Breast epithelium (tissue), 4 donors: ENCODE measurements at regions not wholly inside any gene's neighbourhood (a gene's known extent, or its start where the extent isn't known, plus 50 kb on each side); places are given as distances from the start of the nearest gene placed in this dataset.
A peak's percentile ranks its signal among the peaks of the same experiment; 100 is the strongest.

ENCODE experiments used
- DNase-seq, 2 donors: peaks; one replicate each; pipeline ENCODE4 v3.0.0-alpha.2; 2019; ENCODE audit warnings: low spot score in 2 of 2
- H3K27ac ChIP-seq, 2 donors: fragments of 200-600 bp; sonication (generic) in 1 of 2; one replicate each; pipeline ENCODE4 v1.5.1; 2016 to 2019; ENCODE audit warnings: mild to moderate bottlenecking in 1 of 2
- H3K27me3 ChIP-seq, 2 donors: fragments of 200-600 bp; sonication (generic) in 1 of 2; one replicate each; pipeline versions ENCODE4 v1.5.1 to v1.6.0; 2017 to 2019; ENCODE audit warnings: control low read depth in 1 of 2, mild to moderate bottlenecking in 1 of 2
- H3K36me3 ChIP-seq: fragments of 200-600 bp; one replicate; pipeline ENCODE4 v1.5.1; 2019
- H3K4me1 ChIP-seq, 2 donors: fragments of 200-600 bp; sonication (generic); one replicate each; pipeline ENCODE4 v1.5.1; 2016 to 2019; ENCODE audit warnings: control low read depth in 1 of 2
- H3K4me3 ChIP-seq, 3 donors: fragments of 200-600 bp; sonication (generic); 1 replicate in 2 of 3; 2 replicates in 1 of 3; pipeline ENCODE4 v1.5.1; 2016 to 2019; ENCODE audit warnings: mild to moderate bottlenecking in 3 of 3, moderate library complexity in 2 of 3
- H3K9me3 ChIP-seq, 2 donors: fragments of 200-600 bp; sonication (generic) in 1 of 2; one replicate each; pipeline ENCODE4 v1.5.1; 2016 to 2019; ENCODE audit warnings: control low read depth in 1 of 2
- POLR2A ChIP-seq: fragments of 450-650 bp; IDR thresholded peaks from one replicate; pipeline ENCODE4 v1.6.1; 2016; ENCODE audit warnings: antibody characterized with exemption, mild to moderate bottlenecking, moderate library complexity
- POLR2AphosphoS5 ChIP-seq, 3 donors: sonication (generic); formaldehyde crosslinking; IDR thresholded peaks; one replicate each; pipeline ENCODE4 v1.6.1; 2017; ENCODE audit warnings: antibody characterized with exemption in 3 of 3
- intact Hi-C: fragments of 100-400 bp; cut with DNase I; formaldehyde crosslinking; loops from one replicate; pipeline ENCODE4 v1.15.1; 2023; ENCODE audit warnings: low total_unique reads
- TF ChIP-seq, protein P1 (sequence below), 3 donors: fragments of 450-650 bp; IDR thresholded peaks; one replicate each; pipeline ENCODE4 v1.5.1; 2016 to 2017; ENCODE audit warnings: antibody characterized with exemption in 3 of 3, mild to moderate bottlenecking in 3 of 3, moderate library complexity in 3 of 3

DNA sequence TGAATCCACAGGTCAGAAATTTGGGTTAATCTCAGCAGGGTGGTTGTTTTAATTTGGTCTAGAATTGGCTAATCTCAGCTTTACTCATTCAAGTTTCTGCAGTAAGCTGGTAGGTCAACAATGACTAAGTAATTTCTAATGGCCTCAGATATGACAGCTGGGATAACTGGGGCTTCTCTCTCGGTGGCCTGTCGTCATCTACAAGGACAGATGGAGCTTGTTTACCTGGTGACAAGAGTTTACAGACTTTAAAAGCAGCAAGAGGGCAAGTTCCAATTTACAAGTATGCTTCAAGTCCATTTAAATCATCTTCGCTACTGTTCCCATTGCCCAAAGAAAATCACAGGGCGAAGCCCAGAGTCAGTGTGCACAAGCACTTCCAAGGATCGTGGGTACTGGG is 453.9 kb downstream of the PDHA2 start:
- Histone ChIP-seq H3K36me3 (no peaks in the 10 kb centered on the region), H3K27me3 (no peaks in the 10 kb centered on the region), H3K4me1 (no peaks in the 10 kb centered on the region), H3K4me3 (no peak overlapping the region), H3K9me3 (no peaks in the 10 kb centered on the region), H3K27ac (no peak overlapping the region)
- no peak for DNase-seq
- TF ChIP-seq POLR2A (no peak), POLR2AphosphoS5 (IDR thresholded peaks at IDR 0.05) (no peak)
- TF ChIP-seq, protein P1, sequence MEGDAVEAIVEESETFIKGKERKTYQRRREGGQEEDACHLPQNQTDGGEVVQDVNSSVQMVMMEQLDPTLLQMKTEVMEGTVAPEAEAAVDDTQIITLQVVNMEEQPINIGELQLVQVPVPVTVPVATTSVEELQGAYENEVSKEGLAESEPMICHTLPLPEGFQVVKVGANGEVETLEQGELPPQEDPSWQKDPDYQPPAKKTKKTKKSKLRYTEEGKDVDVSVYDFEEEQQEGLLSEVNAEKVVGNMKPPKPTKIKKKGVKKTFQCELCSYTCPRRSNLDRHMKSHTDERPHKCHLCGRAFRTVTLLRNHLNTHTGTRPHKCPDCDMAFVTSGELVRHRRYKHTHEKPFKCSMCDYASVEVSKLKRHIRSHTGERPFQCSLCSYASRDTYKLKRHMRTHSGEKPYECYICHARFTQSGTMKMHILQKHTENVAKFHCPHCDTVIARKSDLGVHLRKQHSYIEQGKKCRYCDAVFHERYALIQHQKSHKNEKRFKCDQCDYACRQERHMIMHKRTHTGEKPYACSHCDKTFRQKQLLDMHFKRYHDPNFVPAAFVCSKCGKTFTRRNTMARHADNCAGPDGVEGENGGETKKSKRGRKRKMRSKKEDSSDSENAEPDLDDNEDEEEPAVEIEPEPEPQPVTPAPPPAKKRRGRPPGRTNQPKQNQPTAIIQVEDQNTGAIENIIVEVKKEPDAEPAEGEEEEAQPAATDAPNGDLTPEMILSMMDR (IDR thresholded peaks at IDR 0.05): no peak
- intact Hi-C loops: no loop called here

DNA sequence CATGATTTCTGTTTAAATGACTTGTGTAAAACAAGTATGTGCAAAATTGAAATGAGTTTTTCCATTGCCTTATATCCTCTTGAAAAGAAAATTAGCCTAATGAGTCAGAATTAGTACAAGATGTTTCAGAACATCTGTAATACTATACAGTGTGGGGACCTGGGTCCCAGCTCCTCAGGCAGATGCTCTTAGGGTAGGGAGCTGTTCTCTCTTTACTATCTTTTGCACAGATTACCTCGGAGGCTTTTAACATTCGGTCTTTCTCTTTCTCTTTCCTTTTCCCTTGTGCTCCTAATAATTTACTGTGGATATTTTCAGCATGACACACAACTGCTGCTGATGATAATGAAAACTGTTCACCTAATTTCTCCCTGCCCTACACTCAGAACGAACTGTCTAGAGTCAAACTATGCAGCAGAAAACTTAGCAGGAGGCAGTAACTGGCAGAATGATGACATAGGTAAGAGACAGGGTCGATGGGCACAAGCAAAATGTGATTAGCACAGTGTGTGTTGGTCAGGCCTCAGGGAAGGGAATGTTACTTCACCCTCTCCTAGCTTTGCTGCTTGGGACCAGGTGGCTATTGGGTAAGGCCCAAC is 455.3 kb downstream of the PDHA2 start:
- Histone ChIP-seq H3K4me1 (no peaks in the 10 kb centered on the region), H3K27me3 (no peaks in the 10 kb centered on the region), H3K4me3 (no peak overlapping the region), H3K9me3 (no peaks in the 10 kb centered on the region), H3K36me3 (no peaks in the 10 kb centered on the region), H3K27ac (no peak overlapping the region)
- intact Hi-C loops: no loop called here
- TF ChIP-seq, protein P1 (IDR thresholded peaks at IDR 0.05): no peak
- TF ChIP-seq POLR2AphosphoS5 (IDR thresholded peaks at IDR 0.05): no peak
- TF ChIP-seq POLR2A: no peak
- DNase-seq: no peak

DNA sequence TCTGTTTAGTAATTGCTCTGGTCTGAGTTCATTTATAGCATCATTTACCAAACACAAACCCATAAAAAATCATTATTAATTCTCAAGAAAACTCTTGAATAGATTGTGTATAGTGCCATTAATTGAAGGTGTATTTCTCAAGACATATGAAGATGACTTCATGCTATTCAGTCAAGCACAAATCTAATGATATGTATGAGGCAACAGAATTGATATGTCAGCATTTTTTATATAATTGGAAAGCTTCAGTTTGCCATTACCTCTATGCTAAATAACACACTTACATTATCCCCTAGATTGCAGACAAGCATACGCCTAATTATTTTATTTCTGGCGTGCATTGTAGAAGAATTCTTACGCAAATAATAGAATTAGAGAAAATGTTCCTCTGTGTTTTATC is 461.8 kb downstream of the PDHA2 start:
- no peaks in the 10 kb centered on the region for H3K4me1 ChIP-seq
- intact Hi-C loops: no loop called here
- no peaks in the 10 kb centered on the region for H3K9me3 ChIP-seq
- no peak for DNase-seq
- TF ChIP-seq POLR2A (no peak), POLR2AphosphoS5 (IDR thresholded peaks at IDR 0.05) (no peak)
- TF ChIP-seq, protein P1 (IDR thresholded peaks at IDR 0.05): no peak
- H3K27ac ChIP-seq: no peak overlapping the region
- no peak overlapping the region for H3K4me3 ChIP-seq
- no peaks in the 10 kb centered on the region for H3K36me3 ChIP-seq
- no peaks in the 10 kb centered on the region for H3K27me3 ChIP-seq

DNA sequence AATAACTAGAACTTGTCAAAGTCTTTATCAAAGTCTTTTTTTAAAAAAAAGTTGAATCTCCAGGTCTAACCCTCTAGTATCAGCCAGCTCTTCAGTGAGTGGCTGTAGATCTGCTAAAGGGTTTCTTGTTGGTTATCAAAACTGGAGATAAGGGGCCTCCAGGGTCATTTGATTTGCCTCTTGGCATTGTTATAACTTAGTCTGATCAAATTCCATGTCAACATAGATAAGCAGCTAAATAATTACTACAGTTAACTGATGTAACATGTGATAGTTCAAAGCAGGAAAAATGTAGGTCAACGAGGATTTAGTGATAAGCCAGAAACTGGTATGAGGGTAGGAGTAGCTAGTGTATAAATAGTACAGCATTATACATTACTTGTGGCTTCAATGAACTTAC is 465.1 kb downstream of the PDHA2 start:
- intact Hi-C loops: no loop called here
- peaks cover 0 to 8% of the 10 kb centered on the region in 2 donors for H3K9me3 ChIP-seq
- TF ChIP-seq, protein P1 (IDR thresholded peaks at IDR 0.05): no peak
- TF ChIP-seq POLR2A (no peak), POLR2AphosphoS5 (IDR thresholded peaks at IDR 0.05) (no peak)

DNA sequence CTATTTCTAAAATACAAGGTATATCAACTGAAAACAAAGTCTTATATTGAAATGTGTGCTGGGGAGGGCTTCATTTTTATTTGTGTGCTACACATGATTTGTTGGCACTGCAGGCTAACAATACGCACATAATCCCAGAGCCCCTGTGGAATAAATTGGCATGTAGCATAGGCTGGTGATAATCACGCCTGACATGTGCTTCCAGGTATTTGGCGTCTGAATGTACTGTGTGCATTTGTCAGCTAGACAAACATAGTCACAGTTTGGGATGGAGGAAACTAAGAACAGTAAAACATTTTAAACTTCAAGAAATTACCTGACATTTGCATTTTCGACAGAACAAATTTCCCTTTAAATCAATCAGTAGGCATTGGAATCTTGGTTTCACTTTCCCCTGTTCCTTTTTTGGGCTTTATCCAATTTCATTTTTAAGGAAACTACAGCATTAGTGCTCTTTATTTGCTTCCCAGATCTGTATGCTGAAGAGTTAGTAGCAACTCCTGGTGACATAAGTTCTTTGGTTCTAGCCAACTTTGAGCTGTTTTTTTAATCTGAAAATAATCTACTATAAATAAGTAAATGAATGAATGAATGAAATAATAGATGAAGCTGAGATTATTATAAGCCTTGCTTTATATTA is 472.3 kb downstream of the PDHA2 start:
- DNase-seq: no peak
- H3K27me3 ChIP-seq: no peaks in the 10 kb centered on the region
- no peak for TF ChIP-seq POLR2AphosphoS5 (IDR thresholded peaks at IDR 0.05)
- TF ChIP-seq, protein P1 (IDR thresholded peaks at IDR 0.05): no peak
- TF ChIP-seq POLR2A: no peak
- H3K27ac ChIP-seq: no peak overlapping the region
- H3K4me3 ChIP-seq: peak overlapping the region; percentile 7 to 63 (median 40)
- H3K9me3 ChIP-seq: peaks cover 0 to 8% of the 10 kb centered on the region in 2 donors
- intact Hi-C loops: no loop called here
- no peaks in the 10 kb centered on the region for H3K4me1 ChIP-seq
- no peaks in the 10 kb centered on the region for H3K36me3 ChIP-seq

More for the DNA sequence above, 465.1 kb downstream of the PDHA2 start:
- H3K27me3 ChIP-seq: no peaks in the 10 kb centered on the region
- no peak overlapping the region for H3K4me3 ChIP-seq
- no peaks in the 10 kb centered on the region for H3K36me3 ChIP-seq
- no peak for DNase-seq
- H3K27ac ChIP-seq: no peak overlapping the region
- no peaks in the 10 kb centered on the region for H3K4me1 ChIP-seq
